ENCODE measurements at regions not wholly inside any gene's neighbourhood (a gene's known extent, or its start where the extent isn't known, plus 50 kb on each side); places are given as distances from the start of the nearest gene placed in this dataset.

DNA sequence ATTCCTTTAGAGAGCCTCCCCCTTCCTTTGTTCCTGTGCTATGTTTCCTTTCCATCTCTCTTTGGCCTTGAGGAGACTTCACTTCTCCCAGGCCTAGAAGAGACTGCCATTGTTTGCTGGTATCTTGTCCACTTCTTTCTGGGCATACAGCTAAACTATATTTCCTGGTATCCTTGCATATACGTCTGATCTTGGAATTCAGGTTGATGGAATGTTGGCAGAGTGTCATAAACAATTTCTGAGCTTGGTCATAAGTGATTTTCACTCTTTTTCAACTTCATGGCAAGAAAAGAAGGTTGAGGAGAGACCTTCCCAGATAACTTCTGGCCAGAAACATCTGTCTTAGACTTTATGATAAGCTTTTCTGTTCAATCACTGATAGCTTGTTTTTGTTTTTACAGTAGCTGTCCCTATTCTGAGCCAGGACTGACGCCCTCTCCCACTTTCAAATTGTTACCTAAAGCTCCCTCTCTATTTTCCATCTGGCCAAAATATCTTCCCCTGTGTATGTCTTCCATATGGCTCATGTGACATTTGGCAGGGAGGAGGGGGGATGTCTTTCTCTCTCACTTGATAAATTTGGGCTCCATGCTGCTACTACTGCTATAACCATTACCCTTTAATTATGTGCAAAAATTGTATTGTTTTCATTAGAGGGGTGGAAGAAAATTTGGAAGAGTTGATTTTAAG lies 457.0 kb downstream of the ADAMTS20 start:
- no peak for DNase-seq

DNA sequence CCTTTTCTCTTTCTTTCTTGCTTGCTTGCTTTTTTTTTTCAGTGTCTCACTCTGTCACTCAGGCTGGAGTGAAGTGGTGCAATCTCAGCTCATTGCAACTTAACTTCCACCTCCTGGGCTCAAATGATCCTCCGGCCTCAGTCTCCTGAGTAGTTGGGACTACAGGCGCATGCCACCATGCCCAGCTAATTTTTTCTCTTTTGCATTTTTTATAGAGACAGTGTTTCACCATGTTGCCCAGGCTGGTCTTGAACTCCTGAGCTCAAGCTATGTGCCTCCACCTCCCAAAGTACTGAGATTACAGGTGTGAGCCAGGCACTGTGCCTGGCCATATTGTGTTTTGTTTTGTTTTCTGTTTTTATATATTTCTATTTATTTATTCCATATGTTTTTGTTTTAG lies 461.0 kb downstream of the ADAMTS20 start:
- DNase-seq = no peak

- DNase-seq = no peak
Observed at GRCh38 chr12:43087195-43088091, 464.6 kb downstream of the ADAMTS20 start.

DNA sequence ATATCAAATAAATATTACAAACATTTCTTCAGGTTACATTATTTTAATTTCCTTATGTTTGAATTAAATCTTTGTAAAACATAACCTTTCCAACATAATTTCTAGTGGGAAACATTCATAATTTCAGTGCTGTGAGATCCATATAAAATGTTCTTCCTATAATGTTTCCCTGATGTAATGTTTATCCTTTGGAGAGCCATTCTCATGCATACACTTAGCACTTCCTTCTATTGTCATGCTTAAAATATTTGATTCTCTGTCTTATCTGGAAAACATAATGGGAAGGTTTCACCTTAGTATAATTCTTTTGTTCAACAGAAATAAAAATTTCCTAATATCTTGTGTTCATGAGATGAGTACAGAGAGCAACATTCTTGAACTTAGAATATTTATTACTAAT lies 472.5 kb downstream of the ADAMTS20 start:
- no peak for DNase-seq

DNA sequence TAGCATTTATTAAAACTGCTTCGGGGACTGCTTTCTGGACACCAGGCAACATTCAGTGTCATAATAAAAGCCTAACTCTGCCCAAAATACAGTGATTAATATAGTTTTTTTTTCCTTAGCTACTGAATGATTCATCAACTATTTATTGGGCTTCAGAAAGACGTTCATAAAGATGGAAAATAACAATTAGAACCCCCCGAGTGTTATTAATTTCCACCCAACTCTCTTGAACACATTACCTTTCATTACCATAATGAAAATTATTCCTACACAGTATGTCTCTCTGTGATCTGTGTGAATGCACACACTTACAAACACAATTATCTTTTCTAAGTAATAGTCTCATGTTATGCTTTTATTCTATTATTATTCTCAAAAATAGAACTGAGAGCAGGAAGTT lies 473.0 kb downstream of the ADAMTS20 start:
- no peak for DNase-seq

DNA sequence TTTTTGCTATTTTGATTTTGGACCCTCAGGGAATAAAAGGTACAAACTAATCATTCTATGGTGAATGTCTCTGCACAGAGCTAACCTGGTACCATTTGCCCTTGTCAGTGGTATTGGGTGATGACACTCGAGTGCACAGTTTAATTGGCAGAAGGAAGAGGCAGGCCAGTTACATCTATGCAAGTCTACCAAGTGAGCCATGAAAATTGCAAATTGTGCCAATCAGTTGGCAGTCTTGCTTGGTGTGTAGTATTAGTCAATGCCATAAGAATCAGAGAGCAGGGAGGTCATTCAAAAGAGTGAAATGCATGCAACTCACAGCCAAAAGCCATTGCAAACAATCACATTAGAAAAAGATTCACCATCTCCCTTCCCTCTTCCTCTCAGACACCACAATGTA lies 479.6 kb downstream of the ADAMTS20 start:
- no peak for DNase-seq

GRCh38 chr12:43069768-43070221 lies 480.2 kb upstream of the PRICKLE1 start:
- DNase-seq = no peak

GRCh38 chr12:43066471-43066870 lies 476.9 kb upstream of the PRICKLE1 start:
- DNase-seq = no peak

DNA sequence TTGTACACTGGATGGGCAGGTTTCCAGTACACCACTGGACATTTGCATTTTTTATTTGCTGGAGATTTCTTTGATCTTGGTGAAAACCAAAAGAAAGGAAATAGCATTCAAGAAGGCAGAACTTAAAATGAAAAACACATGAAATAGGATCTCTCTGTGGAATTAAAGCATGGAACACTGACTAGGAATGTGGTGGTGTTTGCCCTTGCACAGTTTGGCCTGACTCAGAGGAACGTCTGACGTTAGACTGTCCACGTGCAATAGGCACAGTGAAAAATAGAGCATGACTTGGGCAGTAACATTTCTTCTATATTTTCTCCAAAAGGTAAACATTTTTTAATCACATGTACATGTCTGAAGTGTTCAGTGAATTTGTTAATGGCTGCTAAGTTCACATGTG lies 474.1 kb upstream of the PRICKLE1 start:
- DNase-seq = no peak

DNA sequence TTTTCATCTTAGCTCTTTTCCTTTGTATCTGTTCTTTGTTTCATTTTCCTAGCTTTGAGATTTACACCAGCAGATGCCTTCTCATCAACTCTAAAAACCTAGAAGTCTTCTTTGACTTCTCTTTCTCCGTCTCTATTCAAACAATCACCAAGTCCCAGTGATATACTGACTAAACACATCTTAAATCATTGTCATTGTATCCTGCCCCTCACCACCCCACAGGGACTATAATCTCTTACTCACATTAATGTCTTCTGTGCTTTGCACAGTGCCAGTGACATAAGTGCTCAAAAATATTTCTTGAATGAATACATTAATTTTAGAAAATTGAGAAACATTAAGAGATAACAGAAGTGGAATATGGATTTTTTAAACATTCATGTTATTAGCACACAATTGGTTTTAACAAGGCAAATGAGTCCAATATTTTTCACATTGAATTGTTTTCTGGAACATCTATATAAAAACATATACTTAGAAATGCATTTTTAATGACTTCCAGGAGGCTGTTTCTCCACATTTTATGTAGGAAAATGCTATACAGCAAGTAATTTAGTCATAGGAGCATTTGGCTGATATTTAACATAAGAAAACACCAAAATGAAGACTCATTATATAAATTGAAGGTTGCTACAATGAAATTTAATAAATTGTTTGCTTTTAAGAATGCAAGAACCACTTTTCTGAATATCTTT lies 472.8 kb upstream of the PRICKLE1 start:
- DNase-seq = no peak

- DNase-seq = no peak
Observed at GRCh38 chr12:43060742-43061141, 471.2 kb upstream of the PRICKLE1 start.

- no peak for DNase-seq
Observed at GRCh38 chr12:43058616-43059015, 469.1 kb upstream of the PRICKLE1 start.

DNA sequence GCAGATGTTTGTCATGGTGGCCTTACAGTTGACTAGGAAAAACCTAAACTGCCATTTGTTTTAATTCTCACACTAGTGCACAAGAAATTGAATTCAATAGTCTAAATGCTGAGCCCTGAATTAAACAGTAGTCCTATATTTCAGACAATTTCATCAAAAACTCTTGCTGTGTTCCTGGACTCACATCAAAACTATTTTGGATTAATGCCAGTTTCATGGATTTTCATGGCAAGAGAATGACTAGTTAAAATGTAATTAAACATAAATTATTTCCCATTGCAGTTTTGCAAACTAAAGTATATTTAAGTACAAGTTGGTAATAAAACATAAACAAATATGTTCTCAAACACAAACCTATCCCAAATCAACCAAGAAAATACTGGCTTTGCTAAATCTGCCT lies 468.0 kb upstream of the PRICKLE1 start:
- DNase-seq = no peak

GRCh38 chr12:43054085-43054484 lies 464.5 kb upstream of the PRICKLE1 start:
- DNase-seq = no peak

DNA sequence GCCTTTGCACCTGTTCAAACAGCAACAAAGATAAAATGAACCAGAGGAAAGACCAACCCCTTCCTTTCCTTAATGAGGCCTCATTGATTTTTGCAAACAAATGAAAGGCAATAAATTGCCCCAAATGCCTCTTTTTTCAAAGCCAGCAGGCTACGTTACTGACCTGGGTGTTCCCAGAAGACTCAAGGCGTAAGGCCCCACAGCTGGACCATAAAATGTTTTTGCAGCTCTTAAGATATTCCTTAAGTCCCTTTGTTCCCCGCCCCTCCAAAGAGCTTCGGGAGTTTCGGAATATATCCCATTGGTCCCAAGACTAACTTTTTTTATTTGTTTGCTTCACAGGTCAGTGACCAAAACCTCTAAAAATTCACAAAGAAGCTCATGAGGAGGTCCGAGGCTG lies 462.9 kb upstream of the PRICKLE1 start:
- DNase-seq = no peak

DNA sequence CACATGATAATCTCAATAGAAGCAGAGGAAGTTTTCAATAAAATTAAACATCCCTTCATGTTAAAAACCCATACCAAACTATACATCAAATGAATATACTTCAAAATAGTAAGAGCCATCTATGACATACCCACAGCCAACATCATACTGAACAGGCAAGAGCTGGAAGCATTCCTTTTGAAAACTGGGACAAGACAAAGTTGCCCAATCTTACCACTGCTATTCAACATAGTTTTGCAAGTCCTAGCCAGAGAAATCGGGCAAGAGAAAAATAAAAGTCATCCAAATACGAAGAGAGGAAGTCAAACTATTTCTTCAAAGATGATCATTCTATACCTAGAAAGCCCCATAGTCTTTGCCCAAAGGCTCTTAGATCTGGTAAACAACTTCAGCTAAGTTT lies 454.7 kb upstream of the PRICKLE1 start:
- no peak for DNase-seq

DNA sequence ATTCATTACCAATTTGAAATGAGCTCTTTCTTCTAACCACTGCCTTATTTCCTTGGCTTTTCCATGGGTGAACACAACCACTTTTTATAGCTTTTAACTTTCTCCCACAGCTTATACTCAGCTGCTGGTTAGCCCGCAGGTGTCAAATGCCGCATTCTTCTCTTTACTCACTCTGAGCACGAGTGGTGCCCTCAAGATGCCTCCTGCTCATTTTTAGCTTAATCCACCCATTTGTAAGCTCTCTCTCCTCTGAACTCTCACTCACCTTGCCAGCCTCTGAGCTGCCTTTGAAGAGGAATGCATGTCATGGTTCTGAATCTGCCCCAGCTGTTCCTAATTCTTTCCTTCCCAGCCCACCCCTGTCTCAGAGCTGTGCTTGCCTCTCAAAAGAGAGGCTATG lies 449.4 kb upstream of the PRICKLE1 start:
- no peak for DNase-seq

DNA sequence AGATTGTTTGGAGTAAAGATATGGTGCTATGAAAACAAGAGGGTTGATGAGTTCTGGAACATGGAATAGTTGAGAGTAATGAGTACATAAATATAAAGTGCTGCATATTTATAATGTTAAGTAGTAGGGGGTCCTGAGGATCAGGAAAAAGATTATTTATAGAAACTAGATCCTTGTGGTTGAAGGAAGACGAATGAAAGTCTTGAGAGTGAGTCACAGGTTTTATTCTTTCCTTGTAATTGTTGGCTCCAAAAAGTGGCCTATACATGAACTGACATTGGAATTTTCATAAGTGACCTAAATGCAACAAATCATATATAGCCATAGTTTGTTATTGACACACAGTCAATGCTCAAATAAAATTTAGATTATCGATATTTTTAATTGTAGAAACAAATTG lies 440.4 kb upstream of the PRICKLE1 start:
- DNase-seq = no peak

GRCh38 chr12:43028826-43029225 lies 439.3 kb upstream of the PRICKLE1 start:
- no peak for DNase-seq

- DNase-seq = no peak
Observed at GRCh38 chr12:43022838-43023237, 433.3 kb upstream of the PRICKLE1 start.

DNA sequence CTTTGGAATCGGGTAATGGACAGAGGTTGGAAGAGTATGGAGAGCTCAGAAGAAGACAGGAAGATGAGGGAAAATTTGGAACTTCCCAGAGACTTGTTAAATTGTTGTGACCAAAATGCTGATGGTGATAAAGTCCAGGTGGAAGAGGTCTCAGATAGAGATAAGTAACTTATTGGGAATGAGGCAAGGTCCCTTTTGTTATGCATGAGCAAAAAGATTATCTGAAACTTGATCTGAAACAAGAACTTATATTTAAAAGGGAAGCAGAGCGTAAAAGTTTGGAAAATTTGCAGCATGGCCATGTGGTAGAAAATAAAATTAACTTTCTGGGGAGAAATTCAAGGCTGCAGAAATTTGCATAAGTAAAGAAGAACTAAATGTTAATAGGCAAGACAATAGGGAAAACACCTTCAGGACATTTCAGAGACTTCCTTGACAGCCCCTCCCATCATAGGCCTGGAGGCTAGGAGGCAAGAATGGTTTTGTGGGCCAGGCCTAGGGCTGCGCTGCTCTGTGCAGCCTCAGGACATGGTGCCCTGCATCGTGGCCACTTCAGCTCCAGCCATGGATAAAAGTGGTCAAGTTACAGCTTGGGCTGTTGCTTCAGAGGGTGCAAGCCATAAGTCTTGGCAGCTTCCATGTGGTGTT lies 425.7 kb upstream of the PRICKLE1 start:
- no peak for DNase-seq

DNA sequence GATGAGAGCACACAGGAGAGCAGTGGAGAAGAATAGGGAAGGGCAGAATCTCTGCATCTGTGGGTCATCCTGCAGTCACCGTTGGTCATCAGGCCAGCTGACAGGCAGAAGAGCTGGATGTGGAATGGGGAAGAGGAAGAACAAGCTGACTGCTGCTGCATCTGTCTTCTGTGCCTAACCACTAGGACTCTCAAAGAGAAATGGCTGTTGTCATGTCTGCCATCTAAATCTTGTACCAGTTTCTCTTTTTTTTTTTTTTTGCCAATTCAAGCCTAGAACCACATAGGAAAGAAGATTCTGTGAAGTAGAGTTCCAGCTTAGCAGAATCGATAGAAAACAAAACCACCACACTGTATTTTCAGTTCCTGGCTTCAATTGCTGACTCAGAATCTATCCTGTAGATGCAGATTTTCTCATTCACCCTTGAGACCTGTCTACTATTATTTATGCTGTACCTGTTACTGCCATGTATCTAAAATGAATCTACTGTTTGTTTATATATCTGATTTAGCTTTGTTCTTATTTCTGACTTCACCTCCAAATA lies 421.9 kb upstream of the PRICKLE1 start:
- no peak for DNase-seq

DNA sequence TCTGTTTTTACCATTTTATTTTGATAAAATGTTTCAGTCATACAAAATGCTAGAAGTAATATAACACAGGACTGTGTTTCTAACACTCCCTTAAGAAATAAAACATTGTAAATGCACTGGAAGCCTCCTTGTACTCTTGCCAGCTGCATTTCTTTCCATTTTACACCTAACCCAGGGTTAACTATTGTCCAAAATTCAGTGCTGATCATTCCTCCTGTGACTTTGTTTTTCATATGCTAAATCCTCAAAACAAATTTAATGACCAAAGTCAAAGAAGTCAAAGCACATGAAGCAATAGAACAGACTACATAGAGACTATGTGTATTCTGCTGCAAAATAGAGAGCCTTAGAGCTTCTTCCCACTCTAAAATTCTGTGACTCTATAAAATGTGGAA lies 420.3 kb upstream of the PRICKLE1 start:
- DNase-seq = no peak

All from islet precursor cell (in vitro differentiated cells).